H9 (cell line): ENCODE measurements at regions not wholly inside any gene's neighbourhood (a gene's known extent, or its start where the extent isn't known, plus 50 kb on each side); places are given as distances from the start of the nearest gene placed in this dataset.

Experiments
- DNase-seq: peaks from one replicate; pipeline ENCODE4 v3.0.0-alpha.2; 2017
- H2AFZ ChIP-seq: one replicate; pipeline ENCODE4 v1.6.1; 2013; ENCODE audit warnings: mild to moderate bottlenecking, low read length, control low read depth, moderate library complexity
- H2AK5ac ChIP-seq: 2 replicates; pipeline ENCODE4 v1.6.1; 2013; ENCODE audit warnings: low read length, control low read depth, mixed read lengths; ENCODE audit not compliant: insufficient read length
- H2BK120ac ChIP-seq: one replicate; pipeline ENCODE4 v1.6.1; 2013; ENCODE audit warnings: low read depth, mild to moderate bottlenecking, low read length, control low read depth, inconsistent platforms; ENCODE audit not compliant: poor library complexity, severe bottlenecking
- H2BK12ac ChIP-seq: 2 replicates; pipeline ENCODE4 v1.6.1; 2013; ENCODE audit warnings: low read length, control low read depth, mixed read lengths, low read depth; ENCODE audit not compliant: insufficient read length
- H2BK15ac ChIP-seq: 2 replicates; pipeline ENCODE4 v1.6.1; 2013; ENCODE audit warnings: low read depth, low read length, control low read depth
- H2BK20ac ChIP-seq: one replicate; pipeline ENCODE4 v1.6.1; 2013; ENCODE audit warnings: low read depth, mild to moderate bottlenecking, low read length, control low read depth, inconsistent platforms; ENCODE audit not compliant: poor library complexity, severe bottlenecking
- H2BK5ac ChIP-seq: 2 replicates; pipeline ENCODE4 v1.6.1; 2013; ENCODE audit warnings: low read length, control low read depth, mixed read lengths; ENCODE audit not compliant: insufficient read length
- H3K14ac ChIP-seq: 2 replicates; pipeline ENCODE4 v1.6.1; 2013; ENCODE audit warnings: low read length, control low read depth; ENCODE audit not compliant: insufficient read depth
- H3K18ac ChIP-seq: 2 replicates; pipeline ENCODE4 v1.6.1; 2013; ENCODE audit warnings: low read depth, mild to moderate bottlenecking, mixed read lengths, low read length, control low read depth; ENCODE audit not compliant: insufficient read length
- H3K23ac ChIP-seq: 2 replicates; pipeline ENCODE4 v1.6.1; 2013; ENCODE audit warnings: low read length, control low read depth, mixed read lengths, low read depth; ENCODE audit not compliant: insufficient read length
- H3K23me2 ChIP-seq: 2 replicates; pipeline ENCODE4 v1.6.1; 2013; ENCODE audit warnings: low read depth, mild to moderate bottlenecking, mixed read lengths, low read length, control low read depth; ENCODE audit not compliant: insufficient read length, poor library complexity, severe bottlenecking
- H3K27ac ChIP-seq: 2 replicates; pipeline ENCODE4 v1.5.1; 2013; ENCODE audit warnings: low read length, control low read depth, mixed read lengths, low read depth; ENCODE audit not compliant: insufficient read length
- H3K27me3 ChIP-seq: 2 replicates; pipeline ENCODE4 v1.6.1; 2013; ENCODE audit warnings: low read length, control low read depth, inconsistent platforms; ENCODE audit not compliant: insufficient read depth
- H3K4ac ChIP-seq: 2 replicates; pipeline ENCODE4 v1.6.1; 2013; ENCODE audit warnings: low read depth, mild to moderate bottlenecking, control low read depth, inconsistent platforms, low read length, moderate library complexity
- H3K4me1 ChIP-seq: 2 replicates; pipeline ENCODE4 v1.6.1; 2013; ENCODE audit warnings: low read length, control low read depth, inconsistent platforms; ENCODE audit not compliant: insufficient read depth
- H3K4me2 ChIP-seq: 2 replicates; pipeline ENCODE4 v1.6.1; 2013; ENCODE audit warnings: low read length, control low read depth, mixed read lengths; ENCODE audit not compliant: insufficient read length, insufficient read depth
- H3K56ac ChIP-seq: 2 replicates; pipeline ENCODE4 v1.6.1; 2013; ENCODE audit warnings: low read depth, mild to moderate bottlenecking, mixed read lengths, low read length, control low read depth; ENCODE audit not compliant: insufficient read length
- H3K79me1 ChIP-seq: 2 replicates; pipeline ENCODE4 v1.6.1; 2013; ENCODE audit warnings: low read depth, mild to moderate bottlenecking, moderate library complexity, low read length, control low read depth, inconsistent platforms; ENCODE audit not compliant: insufficient read depth, poor library complexity, severe bottlenecking
- H3K79me2 ChIP-seq: 2 replicates; pipeline ENCODE4 v1.6.1; 2013; ENCODE audit warnings: low read length, control low read depth, inconsistent platforms; ENCODE audit not compliant: insufficient read depth
- H3K9ac ChIP-seq: 2 replicates; pipeline ENCODE4 v1.6.1; 2013; ENCODE audit warnings: low read length, control low read depth, mixed read lengths; ENCODE audit not compliant: insufficient read length; ENCODE audit errors: extremely low read depth
- H3K9me3 ChIP-seq: one replicate; pipeline ENCODE4 v1.6.1; 2013; ENCODE audit warnings: low read depth, low read length, inconsistent platforms; ENCODE audit not compliant: control insufficient read depth
- H3T11ph ChIP-seq: one replicate; pipeline ENCODE4 v1.6.1; 2013; ENCODE audit warnings: mild to moderate bottlenecking, low read length, control low read depth, inconsistent platforms
- H4K20me1 ChIP-seq: one replicate; pipeline ENCODE4 v1.6.1; 2013; ENCODE audit not compliant: control insufficient read depth, insufficient read length, insufficient read depth
- H4K5ac ChIP-seq: 2 replicates; pipeline ENCODE4 v1.6.1; 2013; ENCODE audit warnings: low read depth, mild to moderate bottlenecking, mixed read lengths, low read length, control low read depth; ENCODE audit not compliant: insufficient read length
- H4K8ac ChIP-seq: replicated peaks from 2 replicates; pipeline ENCODE4 v1.6.1; 2013; ENCODE audit warnings: low read length, control low read depth, mixed read lengths, low read depth; ENCODE audit not compliant: insufficient read length
- H4K91ac ChIP-seq: 2 replicates; pipeline ENCODE4 v1.6.1; 2013; ENCODE audit warnings: low read depth, mild to moderate bottlenecking, moderate library complexity, mixed read lengths, low read length, control low read depth; ENCODE audit not compliant: insufficient read length
- H3K27ac Mint-ChIP-seq, 3 experiments: 2 replicates in 2 of 3; 3 replicates in 1 of 3; pipeline ENCODE4 v1.8.0; 2020 to 2021; ENCODE audit warnings: mixed read lengths in 3 of 3, mild to moderate bottlenecking in 1 of 3, moderate library complexity in 1 of 3
- H3K27me3 Mint-ChIP-seq: 2 replicates; pipeline ENCODE4 v1.8.0; 2021; ENCODE audit warnings: low read depth, mild to moderate bottlenecking, moderate library complexity, mixed read lengths
- H3K36me3 Mint-ChIP-seq, 3 experiments: 2 replicates in 2 of 3; 3 replicates in 1 of 3; pipeline ENCODE4 v1.8.0; 2020 to 2021; ENCODE audit warnings: low read depth in 3 of 3, mixed read lengths in 3 of 3; ENCODE audit not compliant: insufficient read depth in 1 of 3
- H3K4me1 Mint-ChIP-seq, 2 experiments: 2 replicates each; pipeline ENCODE4 v1.8.0; 2020; ENCODE audit warnings: mixed read lengths in 2 of 2
- H3K4me3 Mint-ChIP-seq, 2 experiments: 2 replicates in 1 of 2; 3 replicates in 1 of 2; pipeline ENCODE4 v1.8.0; 2020 to 2021; ENCODE audit warnings: mild to moderate bottlenecking in 2 of 2, mixed read lengths in 2 of 2, moderate library complexity in 1 of 2
- H3K9me3 Mint-ChIP-seq, 2 experiments: 2 replicates in 1 of 2; 3 replicates in 1 of 2; pipeline ENCODE4 v1.8.0; 2020; ENCODE audit warnings: mild to moderate bottlenecking in 2 of 2, mixed read lengths in 2 of 2, moderate library complexity in 1 of 2
- CTCF ChIP-seq: fragments of 200-600 bp; sonication (generic); conservative IDR thresholded peaks from 3 replicates; pipeline ENCODE4 v1.8.0; 2021; ENCODE audit warnings: antibody characterized with exemption, mild to moderate bottlenecking
- WGBS: extraction: QIAGEN DNeasy Blood & Tissue Kit; methylation state at CpG from one replicate; pipeline ENCODE4 v1.1.7; 2013; ENCODE audit warnings: missing lambda C conversion rate, low lambda C conversion rate, mixed read lengths; ENCODE audit not compliant: insufficient read length; ENCODE audit errors: extremely low coverage; 5-methylcytosine and 5-hydroxymethylcytosine counted together

- H4K8ac ChIP-seq = no peak overlapping the region
- no peaks in the 10 kb centered on the region for H3K9me3 Mint-ChIP-seq
- H3K23ac ChIP-seq = no peak overlapping the region
- no peak overlapping the region for H2AK5ac ChIP-seq
- H4K91ac ChIP-seq = no peak overlapping the region
- no peak overlapping the region for H3K27ac ChIP-seq
- no peak overlapping the region for H3K4me3 Mint-ChIP-seq
- no peaks in the 10 kb centered on the region for H3K27me3 Mint-ChIP-seq
- H3K27me3 ChIP-seq = no peaks in the 10 kb centered on the region
- H4K5ac ChIP-seq = no peak overlapping the region
- H2BK12ac ChIP-seq = no peak overlapping the region
- no peaks in the 10 kb centered on the region for H3K23me2 ChIP-seq
- H3K27ac Mint-ChIP-seq = no peak overlapping the region
- no peak overlapping the region for H3T11ph ChIP-seq
- no peak overlapping the region for H3K56ac ChIP-seq
- no peaks in the 10 kb centered on the region for H3K4me1 Mint-ChIP-seq
- H3K9me3 ChIP-seq = no peaks in the 10 kb centered on the region
- H3K79me2 ChIP-seq = no peaks in the 10 kb centered on the region
- no peaks in the 10 kb centered on the region for H4K20me1 ChIP-seq
- H2BK5ac ChIP-seq = no peak overlapping the region
- H3K18ac ChIP-seq = no peak overlapping the region
- no peak overlapping the region for H3K9ac ChIP-seq
- TF ChIP-seq CTCF = no peak
- H2AFZ ChIP-seq = no peak overlapping the region
- no peak overlapping the region for H3K4me2 ChIP-seq
- H3K14ac ChIP-seq = no peak overlapping the region
- H2BK15ac ChIP-seq = no peak overlapping the region
- no peak overlapping the region for H2BK20ac ChIP-seq
- H2BK120ac ChIP-seq = no peak overlapping the region
- no CpG with 5 or more reads among the region's 3 CpGs for WGBS
- H3K79me1 ChIP-seq = no peaks in the 10 kb centered on the region
- no peaks in the 10 kb centered on the region for H3K4me1 ChIP-seq
- H3K36me3 Mint-ChIP-seq = no peaks in the 10 kb centered on the region
- H3K4ac ChIP-seq = no peak overlapping the region
- no peak for DNase-seq
These were observed 712.3 kb upstream of the POT1 start for GRCh38 chr7:125641884-125642283.
